Stimulated activated CD4-positive, alpha-beta T cell treated with anti-CD3 and anti-CD28 coated beads, Interleukin-1b, Interleukin-23, amount 100 ng/mL, for 24 hours (primary cell): ENCODE measurements at regions not wholly inside any gene's neighbourhood (a gene's known extent, or its start where the extent isn't known, plus 50 kb on each side); places are given as distances from the start of the nearest gene placed in this dataset.
A peak's percentile ranks its signal among the peaks of the same experiment; 100 is the strongest.
"Not testable (repeated sequence)": the region's sequence is repeated elsewhere in the genome, so short reads cannot be mapped to it uniquely, and the experiment has no call there.

Source experiments
- DNase-seq, 4 experiments: peaks; one replicate each; pipeline ENCODE4 v3.0.0-alpha.2; 2020; ENCODE audit warnings: low read depth in 4 of 4, low spot score in 1 of 4

DNA sequence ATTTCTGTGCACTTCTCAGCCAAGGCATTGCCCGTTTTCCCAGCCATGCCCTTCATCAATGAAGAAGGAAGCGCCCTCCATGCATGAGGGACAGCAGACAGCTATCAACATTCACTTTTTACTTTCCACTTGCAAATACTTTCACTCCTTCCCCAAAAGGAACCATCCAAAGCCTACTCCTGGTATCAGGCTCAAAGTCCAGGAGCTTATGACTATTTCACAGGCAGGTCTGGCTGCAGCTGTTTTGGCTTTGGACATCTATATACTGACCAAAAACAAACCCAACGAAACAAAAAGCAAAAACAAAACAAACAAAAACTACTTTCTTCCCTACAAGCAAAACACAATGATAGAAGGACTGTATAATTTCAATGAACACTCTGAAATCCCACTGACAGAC lies 825.1 kb downstream of the RNF144A start:
- no peak for DNase-seq

DNA sequence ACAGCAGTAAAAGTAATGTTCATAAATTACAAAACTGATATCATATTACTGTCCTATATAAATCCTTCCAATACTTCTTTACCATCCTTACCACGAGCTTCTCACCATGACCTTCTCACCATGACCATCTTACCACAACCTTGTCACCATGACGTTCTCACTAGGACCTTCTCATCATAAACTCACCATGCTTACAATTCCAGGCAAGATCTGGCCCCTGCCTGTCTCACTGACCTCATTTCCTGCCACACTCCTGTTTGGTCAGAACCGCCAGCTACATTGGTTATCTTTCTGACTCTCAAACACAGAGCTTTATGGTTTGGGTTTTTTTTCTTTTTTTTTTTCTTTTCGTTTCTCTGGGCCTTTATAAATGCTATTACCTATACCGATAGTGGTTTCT lies 827.6 kb downstream of the RNF144A start:
- DNase-seq = no peak

DNA sequence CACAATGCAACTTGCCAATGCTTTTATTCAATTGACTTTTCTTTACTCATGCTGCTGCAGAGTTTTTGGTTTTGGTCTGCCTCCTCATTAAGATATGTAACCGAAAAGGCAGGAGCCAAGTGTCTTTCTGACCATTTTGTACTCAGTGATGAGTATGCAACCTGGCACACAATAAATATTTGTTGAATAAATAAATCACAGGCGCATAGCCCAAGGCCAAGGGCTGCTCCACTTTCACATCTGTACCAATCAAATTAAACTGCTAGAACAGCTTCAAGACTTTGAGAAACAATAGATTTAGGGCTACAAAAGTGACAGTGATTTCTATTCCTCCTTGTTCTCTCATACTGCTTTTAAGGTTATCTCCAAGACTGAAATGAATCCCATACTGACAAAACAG lies 828.2 kb downstream of the RNF144A start:
- no peak for DNase-seq

DNA sequence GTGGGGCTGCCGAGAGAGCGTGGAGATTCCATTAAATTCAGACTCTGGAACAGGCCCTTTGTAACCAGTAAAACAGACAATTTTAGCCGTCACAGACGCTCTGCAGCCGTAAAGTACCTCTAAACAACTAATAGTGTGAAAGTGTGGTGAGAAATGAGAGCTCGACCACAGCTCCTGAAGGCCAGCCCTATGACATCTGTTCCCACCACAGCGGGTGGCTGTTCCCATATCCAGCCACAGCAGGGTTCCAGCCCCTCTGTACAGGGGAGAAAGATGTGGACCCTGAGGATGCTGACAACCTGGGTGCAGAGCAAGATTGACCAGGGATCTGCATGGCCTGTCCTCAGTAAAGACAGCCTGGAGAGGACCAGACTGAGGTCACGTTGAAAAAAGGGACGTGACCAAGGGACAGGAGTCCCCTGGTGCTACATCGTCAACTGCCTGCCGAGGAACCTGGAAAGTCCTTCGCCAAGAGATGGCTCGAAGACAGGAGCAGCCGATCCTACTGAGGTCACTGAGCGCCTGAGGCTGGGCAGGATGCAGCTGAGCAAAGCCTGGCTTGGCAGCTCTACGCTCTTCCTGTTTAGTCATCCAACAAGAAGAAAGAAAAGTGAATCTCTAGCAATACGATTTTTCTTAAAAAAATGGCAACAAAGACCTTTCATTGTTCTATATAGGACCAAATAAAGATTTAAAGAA lies 831.7 kb downstream of the RNF144A start:
- no peak for DNase-seq

DNA sequence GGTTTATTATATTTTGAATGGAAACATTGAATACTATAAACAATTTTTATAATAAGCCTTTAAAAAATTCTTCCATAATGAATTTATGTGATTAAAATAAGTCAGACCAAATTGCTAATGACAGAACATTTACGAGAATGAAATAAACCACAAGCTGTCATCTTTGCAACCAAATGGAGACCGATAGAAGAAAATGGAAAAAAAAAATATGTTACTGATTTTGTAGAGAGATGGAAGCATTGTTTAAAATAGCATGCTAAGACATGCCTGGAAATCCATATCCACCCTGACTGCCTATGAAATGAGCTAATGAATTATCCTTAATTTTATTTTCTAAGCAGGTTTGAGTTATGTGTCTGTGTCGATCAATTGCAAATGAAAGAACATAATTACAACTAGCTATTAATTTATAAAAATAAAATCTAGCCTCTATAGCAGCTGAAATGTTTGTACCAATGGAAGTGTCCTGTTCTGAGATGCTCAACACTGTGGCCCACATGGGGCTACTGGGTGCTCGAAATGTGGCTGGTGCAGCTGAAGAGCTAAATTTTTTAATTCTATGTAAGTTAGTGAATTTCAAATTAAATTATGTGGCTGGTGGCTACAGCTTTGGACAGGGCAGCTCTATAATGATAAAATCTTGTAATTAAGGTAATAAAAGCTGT lies 832.8 kb downstream of the RNF144A start:
- no peak for DNase-seq

DNA sequence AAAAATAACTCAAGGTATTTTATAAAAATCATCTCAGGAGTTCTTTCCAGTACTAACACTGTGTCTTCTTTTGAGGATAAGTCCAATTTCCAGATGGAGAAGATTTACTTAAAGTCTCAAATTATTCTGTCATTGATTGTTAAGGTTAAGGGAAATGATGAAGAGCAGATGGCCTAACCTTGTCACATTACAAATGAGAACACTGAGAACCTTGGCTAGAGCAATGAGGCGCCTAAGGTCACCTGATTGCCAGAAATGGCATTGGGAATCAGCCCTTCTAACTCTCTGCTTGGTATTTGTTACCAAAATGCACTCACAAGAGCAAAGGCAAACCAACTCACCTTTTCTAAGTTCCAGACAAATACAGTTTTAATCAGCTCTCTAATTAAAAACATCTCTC lies 835.1 kb downstream of the RNF144A start:
- no peak for DNase-seq

DNA sequence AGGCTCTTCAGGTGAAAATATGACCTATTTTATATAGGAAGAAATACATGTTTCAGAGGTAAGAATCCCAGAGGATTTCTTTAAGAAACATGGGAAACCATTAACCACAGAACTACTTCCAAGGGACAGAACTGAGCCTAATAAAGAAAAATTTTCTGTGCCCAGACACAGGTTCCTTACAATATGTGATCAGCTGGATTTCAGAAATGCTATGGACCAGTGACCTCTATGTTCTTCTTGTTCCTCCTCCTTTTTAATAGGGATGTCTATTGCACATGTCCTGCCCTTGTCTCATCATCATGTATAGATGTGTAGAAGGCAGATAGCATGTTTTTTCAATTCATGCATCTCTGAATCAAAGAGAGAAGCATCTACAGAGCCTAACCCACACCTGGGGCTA lies 836.6 kb downstream of the RNF144A start:
- no peak for DNase-seq

DNA sequence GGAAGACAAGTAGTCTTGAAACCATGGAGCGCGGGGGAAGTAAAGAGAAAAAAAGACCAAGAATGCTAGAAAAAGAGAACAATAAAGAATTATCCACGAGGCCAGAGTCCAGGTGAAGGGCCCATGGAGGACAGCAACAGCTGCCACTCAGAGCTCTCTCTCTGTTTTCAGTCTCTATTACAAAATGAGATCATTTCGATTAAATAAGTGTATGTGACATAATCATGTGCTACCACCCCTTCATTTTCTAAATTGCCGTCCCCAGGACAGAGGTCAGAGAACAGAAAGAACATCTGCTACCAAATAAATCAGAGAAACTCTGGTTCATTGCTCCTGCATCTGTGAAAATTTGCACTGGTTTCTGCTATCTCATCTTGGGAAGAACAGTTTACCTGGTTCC lies 838.7 kb downstream of the RNF144A start:
- DNase-seq = no peak

DNA sequence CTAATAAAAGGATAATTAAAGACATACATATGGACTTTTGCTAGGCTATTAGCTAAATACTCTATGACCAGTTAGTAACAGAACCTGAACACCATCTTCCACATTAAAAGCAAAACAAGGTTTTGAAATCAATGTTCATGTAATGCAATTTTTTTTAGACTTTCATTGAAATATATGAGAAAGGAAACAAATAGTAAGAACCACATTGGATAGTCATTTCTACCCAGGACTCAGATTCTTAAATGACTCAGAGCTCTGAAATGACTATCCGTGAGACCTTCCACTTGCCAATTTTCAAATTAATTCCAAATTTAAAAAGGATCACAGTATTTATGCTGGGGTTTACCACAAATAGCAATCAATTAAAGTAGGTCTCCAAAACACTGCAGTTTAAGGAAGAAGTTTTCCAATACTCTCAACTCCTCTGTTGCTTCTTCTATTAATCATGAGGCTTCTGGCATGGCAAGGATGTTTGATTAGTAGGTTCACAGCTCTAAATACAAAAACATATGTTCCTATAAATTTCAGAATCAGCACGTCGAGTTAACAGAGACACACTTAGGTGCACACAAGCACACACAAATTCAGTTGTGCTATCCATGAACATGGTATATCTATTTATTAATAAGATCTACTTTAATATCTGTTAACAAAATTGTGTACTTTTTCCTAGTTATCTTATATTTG lies 841.0 kb downstream of the RNF144A start:
- DNase-seq = no peak

DNA sequence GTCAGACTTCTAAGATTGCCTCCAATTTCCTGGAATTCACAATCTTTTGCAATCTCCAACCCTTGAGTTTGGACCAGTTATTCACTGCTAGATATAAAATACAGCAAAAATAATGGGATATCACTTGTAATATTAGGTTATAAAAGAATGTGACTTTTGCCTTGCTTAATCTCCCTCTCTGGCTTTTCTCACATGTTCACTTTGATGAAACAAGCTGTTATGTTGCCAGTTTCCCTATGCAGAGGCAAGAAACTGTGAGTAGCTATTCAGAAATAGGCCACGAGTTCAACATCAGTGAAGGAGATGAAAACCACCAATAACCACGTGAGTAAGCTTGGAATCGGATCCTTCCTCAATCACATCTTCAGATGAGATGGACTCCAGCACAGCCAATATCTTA lies 842.7 kb downstream of the RNF144A start:
- DNase-seq = no peak

DNA sequence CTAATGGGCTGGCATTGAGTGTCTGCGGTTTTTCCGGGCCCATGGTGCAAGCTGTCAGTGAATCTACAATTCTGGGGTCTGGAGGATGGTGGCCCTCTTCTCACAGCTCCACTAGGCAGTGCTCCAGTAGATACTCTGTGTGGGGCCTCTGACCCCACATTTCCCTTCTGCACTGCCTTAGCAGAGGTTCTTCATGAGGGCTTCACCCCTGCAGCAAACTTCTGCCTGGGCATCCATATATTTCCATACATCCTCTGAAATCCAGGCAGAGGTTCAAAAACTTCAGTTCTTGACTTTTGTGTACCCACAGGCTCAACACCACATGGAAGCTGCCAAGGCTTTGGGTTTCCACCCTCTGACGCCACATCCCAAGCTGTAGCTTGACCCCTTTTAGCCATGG lies 846.2 kb downstream of the RNF144A start:
- DNase-seq = not testable (repeated sequence)

DNA sequence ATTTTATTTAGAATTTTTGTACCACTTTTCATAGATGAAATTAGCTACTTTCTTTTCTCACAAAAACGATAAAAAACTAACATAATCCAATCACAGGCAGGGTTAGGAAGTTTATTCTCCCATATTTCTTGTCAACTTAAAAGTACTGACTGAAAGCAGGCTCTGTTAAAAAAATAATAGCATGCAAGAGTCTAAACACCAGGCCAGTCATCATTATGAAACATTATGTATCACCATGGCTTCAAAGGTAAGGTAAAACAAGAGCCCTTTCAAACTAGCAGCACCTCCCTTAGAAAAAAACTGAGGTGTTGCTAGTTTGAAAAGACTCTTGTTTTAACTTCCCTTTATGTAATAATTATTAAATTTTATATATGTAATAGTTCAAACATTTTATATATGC lies 848.0 kb downstream of the RNF144A start:
- DNase-seq = no peak

DNA sequence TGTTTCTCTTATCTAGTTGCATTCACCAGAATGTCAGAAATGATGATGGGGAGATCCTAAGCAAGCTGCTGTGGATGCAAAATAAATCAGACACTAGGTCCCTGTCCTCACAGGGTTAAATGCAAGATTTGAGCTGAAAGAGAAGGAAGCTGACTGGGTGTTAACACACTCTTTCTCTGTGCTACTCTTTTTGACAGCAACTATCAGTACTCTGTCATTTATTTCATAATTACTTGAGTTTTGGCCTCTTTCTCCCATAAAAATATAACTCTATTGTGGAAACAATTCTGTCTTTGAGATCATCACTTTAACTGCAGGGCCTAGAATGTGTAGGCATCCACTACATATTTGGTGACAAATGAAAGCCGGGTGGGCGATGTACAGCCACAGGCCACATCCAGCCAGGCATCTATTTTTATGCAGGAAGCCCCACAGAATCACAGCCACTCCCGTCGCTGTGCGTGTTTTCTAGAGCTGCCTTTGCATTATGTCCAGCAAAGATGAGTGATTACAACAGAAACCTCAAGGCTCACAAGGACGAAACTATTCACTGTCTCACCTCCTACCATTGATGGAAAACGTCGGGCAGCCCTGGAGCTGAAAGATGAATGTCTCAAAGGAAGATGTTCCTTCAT lies 849.0 kb downstream of the RNF144A start:
- DNase-seq = no peak

DNA sequence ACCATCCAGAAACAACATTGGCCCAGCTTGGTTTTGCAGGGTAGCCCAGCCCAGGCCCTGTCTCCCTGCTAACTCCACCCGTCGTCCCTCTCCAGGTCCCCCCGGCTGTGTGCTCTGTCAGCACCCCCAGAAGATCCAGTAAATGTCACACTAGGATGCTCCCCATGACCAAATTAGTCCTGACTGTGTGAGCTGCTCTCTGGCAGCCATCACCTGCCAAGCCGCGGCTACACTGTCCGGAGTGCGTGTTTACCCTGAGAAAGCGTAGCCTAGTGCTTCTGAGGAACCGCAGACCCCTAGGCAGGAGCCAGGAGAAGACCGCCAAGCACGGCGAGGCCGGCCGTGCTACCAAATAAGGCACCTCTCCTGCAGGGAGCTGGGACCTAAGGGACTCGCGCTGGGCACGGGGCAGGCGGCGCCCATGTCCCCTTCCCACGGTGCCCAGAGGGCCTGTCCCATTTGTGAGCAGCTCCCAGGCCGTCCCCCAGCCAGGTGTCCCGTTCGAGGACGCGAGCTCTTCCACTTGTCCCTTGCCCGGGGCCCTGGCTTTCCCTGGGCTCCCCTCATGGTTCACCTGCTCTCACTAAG lies 849.9 kb downstream of the RNF144A start:
- no peak for DNase-seq

DNA sequence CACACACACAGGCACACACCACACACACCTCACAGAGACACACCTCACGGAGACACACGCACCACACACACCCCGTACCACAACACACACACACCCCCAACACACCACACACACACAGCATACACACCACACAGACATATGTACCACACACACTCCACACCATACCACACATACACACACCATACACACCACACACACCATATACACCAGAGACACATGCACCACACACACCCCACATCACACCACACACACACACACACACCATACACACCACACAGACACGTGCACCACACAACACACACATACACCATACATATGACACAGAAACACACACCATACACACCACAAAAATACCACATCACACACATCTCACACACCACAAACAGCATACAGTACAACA lies 850.7 kb downstream of the RNF144A start:
- no peak for DNase-seq

DNA sequence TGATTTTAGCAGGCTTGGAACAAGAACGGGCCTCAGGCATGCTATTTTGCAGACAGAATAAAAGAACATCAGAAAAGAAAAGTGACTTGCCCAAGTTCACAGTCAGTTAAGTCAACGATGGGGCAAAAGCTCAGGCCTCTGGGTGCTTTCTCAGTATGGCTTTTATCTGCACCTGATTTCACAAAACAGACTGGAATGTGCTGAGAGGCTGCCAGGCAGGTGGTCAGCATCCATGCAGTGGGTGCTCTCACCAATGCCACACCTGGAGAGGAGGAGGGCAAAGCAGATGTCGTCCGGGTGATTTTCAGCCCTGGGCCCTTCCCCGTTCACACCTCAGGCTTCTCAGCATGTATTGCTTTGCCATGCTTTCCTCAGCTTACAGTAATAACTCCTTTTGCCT lies 854.6 kb downstream of the RNF144A start:
- no peak for DNase-seq

DNA sequence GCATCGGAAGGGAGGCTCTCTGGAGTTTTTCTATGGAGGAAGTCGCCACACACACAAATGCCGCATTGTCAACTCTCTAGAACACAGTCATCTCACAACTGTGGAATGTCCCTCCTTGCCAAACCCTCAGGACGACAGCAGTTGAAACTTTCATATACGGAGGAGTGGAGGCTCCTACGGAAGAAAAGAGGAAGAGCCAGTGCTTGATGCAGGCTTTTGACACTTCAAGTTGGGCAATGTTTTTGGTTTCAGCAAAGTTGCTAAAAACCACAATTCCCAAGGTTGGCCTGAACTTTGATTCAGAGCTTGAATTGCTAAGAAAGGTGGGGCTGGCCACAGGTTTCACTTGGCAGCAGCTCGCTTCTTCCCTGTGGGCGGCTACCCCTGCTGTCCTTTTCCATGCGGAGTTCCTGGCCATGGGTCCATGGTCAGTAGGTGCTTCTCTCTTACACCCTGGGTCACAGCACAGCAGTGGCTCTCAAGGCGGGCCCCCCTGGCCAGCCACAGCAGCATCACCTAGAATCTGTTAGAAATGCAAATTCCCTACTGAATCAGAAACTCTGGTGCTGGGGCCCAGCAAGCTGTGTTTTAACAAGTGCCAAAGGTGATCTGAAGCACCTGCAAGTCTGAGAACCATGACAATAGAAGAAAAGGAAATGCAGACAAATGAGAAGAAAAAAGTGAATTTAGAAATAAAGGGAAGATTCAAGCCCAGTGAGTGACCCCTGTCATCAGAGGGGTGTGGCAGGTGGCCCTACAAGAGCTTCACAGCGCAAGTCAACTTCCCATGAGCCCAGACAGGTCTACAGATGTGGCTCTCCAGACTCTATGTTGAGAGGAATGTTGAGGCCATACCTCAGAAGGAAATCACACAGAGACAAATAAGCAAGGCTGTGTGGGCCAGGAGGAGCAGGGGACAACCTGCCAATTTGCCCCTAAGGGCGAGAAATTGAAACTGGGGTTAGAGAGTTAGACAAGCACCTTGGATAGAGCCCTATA lies 856.4 kb downstream of the RNF144A start:
- DNase-seq = peak in 1 of 4 experiments; percentile 20

DNA sequence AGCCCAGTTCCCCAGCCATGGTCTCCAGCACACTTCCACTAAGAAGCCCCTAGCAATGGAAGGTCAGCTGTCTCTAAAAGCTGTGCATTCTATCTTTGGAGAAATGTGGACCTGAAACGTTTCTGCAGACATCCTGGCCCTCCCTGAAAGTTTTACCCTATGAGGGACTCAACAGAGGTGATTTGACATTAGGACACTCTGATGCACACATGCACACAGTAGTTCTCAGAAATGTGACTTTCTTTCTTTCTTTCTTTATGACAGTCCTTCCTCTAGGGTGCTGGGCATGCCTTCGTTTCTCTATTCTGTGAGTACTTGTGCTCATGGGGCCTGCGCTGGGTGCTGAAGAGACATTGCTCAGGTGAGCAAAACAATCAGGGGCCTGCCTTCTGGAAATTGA lies 857.3 kb downstream of the RNF144A start:
- DNase-seq = no peak

DNA sequence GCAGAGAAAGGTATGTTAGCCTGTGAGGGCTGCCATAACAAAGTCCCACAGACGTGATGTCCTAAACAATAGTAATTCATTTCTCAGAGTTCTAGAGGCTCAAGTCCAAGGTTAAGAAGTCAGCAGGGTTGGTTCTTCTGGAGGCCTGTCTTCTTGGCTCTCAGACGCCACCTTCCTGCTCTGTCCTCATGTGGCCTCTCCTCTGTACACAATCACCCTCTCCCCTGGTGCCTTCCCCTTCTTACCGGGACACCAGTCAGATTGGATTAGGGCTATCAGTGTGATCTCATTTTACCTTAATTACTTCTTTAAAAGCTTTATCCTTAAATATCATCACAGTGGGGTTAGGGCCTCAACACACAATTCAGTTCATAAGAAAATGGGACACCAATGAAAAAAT lies 860.5 kb downstream of the RNF144A start:
- no peak for DNase-seq

DNA sequence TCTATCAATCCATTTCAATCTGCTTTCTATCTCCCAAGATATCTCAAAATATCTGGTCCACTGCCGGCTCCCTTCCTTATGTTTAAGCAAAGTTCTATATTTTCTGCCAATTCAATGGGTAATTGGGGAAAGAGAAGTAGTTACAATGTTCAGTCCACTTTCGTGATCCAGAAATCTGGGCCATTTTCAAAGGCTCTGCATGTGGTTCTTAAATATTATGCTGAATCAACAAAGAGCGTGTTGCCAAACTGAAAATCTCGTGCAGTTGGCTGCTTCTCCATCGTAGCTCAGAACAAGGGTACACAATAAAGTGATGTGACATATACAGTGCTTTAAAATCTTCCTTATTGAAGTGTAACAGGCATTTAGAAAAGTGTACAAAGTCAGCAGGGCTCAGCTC lies 863.1 kb downstream of the RNF144A start:
- no peak for DNase-seq
